ENCODE measurements at regions not wholly inside any gene's neighbourhood (a gene's known extent, or its start where the extent isn't known, plus 50 kb on each side); places are given as distances from the start of the nearest gene placed in this dataset.

GRCh38 chrX:81729269-81729777 lies 527.4 kb downstream of the SH3BGRL start:
- H3K4me3 ChIP-seq (ENCODE audit: low read depth, low read length, poor library complexity, severe bottlenecking), result no peak overlapping the region
- BruUV-seq (replicated peaks), result no TSS peak
- POLR2A ChIA-PET (ENCODE audit: low non-redundant PET), result no interaction called here
- H3K36me3 ChIP-seq (ENCODE audit: insufficient read depth, low read length, poor library complexity, severe bottlenecking), result no peaks in the 10 kb centered on the region
- no peaks in the 10 kb centered on the region for H3K27me3 ChIP-seq (replicated peaks; ENCODE audit: insufficient read depth, low read depth, low read length, poor library complexity)
- DNase-seq (ENCODE audit: low spot score), result no peak
- intact Hi-C loops (cut with micrococcal nuclease; ENCODE audit: unreplicated experiment), result no loop called here
- TF ChIP-seq, protein P1, sequence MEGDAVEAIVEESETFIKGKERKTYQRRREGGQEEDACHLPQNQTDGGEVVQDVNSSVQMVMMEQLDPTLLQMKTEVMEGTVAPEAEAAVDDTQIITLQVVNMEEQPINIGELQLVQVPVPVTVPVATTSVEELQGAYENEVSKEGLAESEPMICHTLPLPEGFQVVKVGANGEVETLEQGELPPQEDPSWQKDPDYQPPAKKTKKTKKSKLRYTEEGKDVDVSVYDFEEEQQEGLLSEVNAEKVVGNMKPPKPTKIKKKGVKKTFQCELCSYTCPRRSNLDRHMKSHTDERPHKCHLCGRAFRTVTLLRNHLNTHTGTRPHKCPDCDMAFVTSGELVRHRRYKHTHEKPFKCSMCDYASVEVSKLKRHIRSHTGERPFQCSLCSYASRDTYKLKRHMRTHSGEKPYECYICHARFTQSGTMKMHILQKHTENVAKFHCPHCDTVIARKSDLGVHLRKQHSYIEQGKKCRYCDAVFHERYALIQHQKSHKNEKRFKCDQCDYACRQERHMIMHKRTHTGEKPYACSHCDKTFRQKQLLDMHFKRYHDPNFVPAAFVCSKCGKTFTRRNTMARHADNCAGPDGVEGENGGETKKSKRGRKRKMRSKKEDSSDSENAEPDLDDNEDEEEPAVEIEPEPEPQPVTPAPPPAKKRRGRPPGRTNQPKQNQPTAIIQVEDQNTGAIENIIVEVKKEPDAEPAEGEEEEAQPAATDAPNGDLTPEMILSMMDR (conservative IDR thresholded peaks at IDR 0.05; ENCODE audit: low read depth, low read length), result no peak
- TF ChIP-seq EZH2 (IDR thresholded peaks at IDR 0.05; ENCODE audit: borderline replicate concordance, low read depth, low read length, poor library complexity, severe bottlenecking), result no peak
- no peak overlapping the region for H3K27ac ChIP-seq (ENCODE audit: low read depth, low read length, poor library complexity, severe bottlenecking)
- H3K4me1 ChIP-seq (ENCODE audit: insufficient read depth, low read length, poor library complexity, severe bottlenecking), result no peaks in the 10 kb centered on the region
- CTCF ChIA-PET, result no interaction called here
- peaks cover 41% of the 10 kb centered on the region for H3K9me3 ChIP-seq (ENCODE audit: low read depth, low read length, poor library complexity, severe bottlenecking)

GRCh38 chrX:81779701-81780100 lies 577.8 kb downstream of the SH3BGRL start:
- no TSS peak for BruUV-seq (replicated peaks)
- Histone ChIP-seq H3K27ac (ENCODE audit: low read depth, low read length, poor library complexity, severe bottlenecking) (no peak overlapping the region), H3K36me3 (ENCODE audit: insufficient read depth, low read length, poor library complexity, severe bottlenecking) (no peaks in the 10 kb centered on the region), H3K27me3 (replicated peaks; ENCODE audit: insufficient read depth, low read depth, low read length, poor library complexity) (no peaks in the 10 kb centered on the region), H3K9me3 (ENCODE audit: low read depth, low read length, poor library complexity, severe bottlenecking) (peaks cover 10% of the 10 kb centered on the region), H3K4me3 (ENCODE audit: low read depth, low read length, poor library complexity, severe bottlenecking) (no peak overlapping the region), H3K4me1 (ENCODE audit: insufficient read depth, low read length, poor library complexity, severe bottlenecking) (no peaks in the 10 kb centered on the region)
- no peak for DNase-seq (ENCODE audit: low spot score)
- CTCF ChIA-PET, result interaction anchor here (0.5 kb wide), 1 partner anchor 24 kb away, joined by 3 read pairs; no protein-coding TSS in a partner anchor
- POLR2A ChIA-PET (ENCODE audit: low non-redundant PET), result no interaction called here
- TF ChIP-seq EZH2 (IDR thresholded peaks at IDR 0.05; ENCODE audit: borderline replicate concordance, low read depth, low read length, poor library complexity, severe bottlenecking), result no peak
- intact Hi-C loops (cut with micrococcal nuclease; ENCODE audit: unreplicated experiment), result no loop called here

GRCh38 chrX:81791086-81791485 lies 589.2 kb downstream of the SH3BGRL start:
- Histone ChIP-seq H3K36me3 (ENCODE audit: insufficient read depth, low read length, poor library complexity, severe bottlenecking) (no peaks in the 10 kb centered on the region), H3K4me3 (ENCODE audit: low read depth, low read length, poor library complexity, severe bottlenecking) (no peak overlapping the region), H3K4me1 (ENCODE audit: insufficient read depth, low read length, poor library complexity, severe bottlenecking) (no peaks in the 10 kb centered on the region), H3K27me3 (replicated peaks; ENCODE audit: insufficient read depth, low read depth, low read length, poor library complexity) (no peaks in the 10 kb centered on the region), H3K27ac (ENCODE audit: low read depth, low read length, poor library complexity, severe bottlenecking) (no peak overlapping the region), H3K9me3 (ENCODE audit: low read depth, low read length, poor library complexity, severe bottlenecking) (peaks cover 27% of the 10 kb centered on the region)
- ChIA-PET POLR2A (ENCODE audit: low non-redundant PET) (no interaction called here), CTCF (no interaction called here)
- intact Hi-C loops (cut with micrococcal nuclease; ENCODE audit: unreplicated experiment), result no loop called here
- BruUV-seq (replicated peaks), result no TSS peak
- DNase-seq (ENCODE audit: low spot score), result no peak
- no peak for TF ChIP-seq EZH2 (IDR thresholded peaks at IDR 0.05; ENCODE audit: borderline replicate concordance, low read depth, low read length, poor library complexity, severe bottlenecking)
- TF ChIP-seq, protein P1 (conservative IDR thresholded peaks at IDR 0.05; ENCODE audit: low read depth, low read length), result no peak

Measured in A673 (cell line).